ENCODE measurements at regions not wholly inside any gene's neighbourhood (a gene's known extent, or its start where the extent isn't known, plus 50 kb on each side); places are given as distances from the start of the nearest gene placed in this dataset.
"Not testable (repeated sequence)": the region's sequence is repeated elsewhere in the genome, so short reads cannot be mapped to it uniquely, and the experiment has no call there.

DNA sequence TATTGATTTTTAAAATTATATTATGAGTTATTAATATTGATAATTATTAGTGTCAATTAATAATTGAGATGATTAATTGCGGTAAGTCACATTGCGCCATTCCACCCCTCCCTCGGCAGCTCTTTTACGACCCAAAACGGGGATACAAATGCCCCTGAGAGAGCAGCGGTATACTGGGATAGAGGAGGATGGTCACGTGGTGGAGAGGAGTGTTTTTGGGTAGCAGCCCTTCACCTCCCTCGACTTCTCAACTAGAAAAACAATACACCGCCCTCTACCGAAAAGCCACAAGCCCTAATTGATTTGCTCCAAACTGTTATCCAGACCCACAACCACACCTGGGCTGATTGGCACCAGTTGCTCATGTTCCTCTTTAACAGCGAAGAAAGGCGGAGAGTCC lies 71.0 kb downstream of the DAPL1 start:
- TF ChIP-seq, protein P1, sequence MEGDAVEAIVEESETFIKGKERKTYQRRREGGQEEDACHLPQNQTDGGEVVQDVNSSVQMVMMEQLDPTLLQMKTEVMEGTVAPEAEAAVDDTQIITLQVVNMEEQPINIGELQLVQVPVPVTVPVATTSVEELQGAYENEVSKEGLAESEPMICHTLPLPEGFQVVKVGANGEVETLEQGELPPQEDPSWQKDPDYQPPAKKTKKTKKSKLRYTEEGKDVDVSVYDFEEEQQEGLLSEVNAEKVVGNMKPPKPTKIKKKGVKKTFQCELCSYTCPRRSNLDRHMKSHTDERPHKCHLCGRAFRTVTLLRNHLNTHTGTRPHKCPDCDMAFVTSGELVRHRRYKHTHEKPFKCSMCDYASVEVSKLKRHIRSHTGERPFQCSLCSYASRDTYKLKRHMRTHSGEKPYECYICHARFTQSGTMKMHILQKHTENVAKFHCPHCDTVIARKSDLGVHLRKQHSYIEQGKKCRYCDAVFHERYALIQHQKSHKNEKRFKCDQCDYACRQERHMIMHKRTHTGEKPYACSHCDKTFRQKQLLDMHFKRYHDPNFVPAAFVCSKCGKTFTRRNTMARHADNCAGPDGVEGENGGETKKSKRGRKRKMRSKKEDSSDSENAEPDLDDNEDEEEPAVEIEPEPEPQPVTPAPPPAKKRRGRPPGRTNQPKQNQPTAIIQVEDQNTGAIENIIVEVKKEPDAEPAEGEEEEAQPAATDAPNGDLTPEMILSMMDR (IDR thresholded peaks at IDR 0.05) = not testable (repeated sequence)
- TF ChIP-seq POLR2A (IDR thresholded peaks at IDR 0.05) = not testable (repeated sequence)
